B cell (primary cell): ENCODE measurements at regions not wholly inside any gene's neighbourhood (a gene's known extent, or its start where the extent isn't known, plus 50 kb on each side); places are given as distances from the start of the nearest gene placed in this dataset.

Experiments
- ATAC-seq: fragments of 200-7000 bp; cut with Tn5 transposase; one replicate; pipeline ENCODE4 v1.10.0; 2021; ENCODE audit warnings: low read depth, mild to moderate bottlenecking, moderate number of reproducible peaks, moderate library complexity
- CTCF ChIA-PET: fragments of 350-600 bp; sonication (Branson Sonifier 250); formaldehyde crosslinking; loops from one replicate; lab custom pipeline; 2021; ENCODE audit warnings: antibody characterized with exemption, inconsistent platforms; lab: Charles Lee
- POLR2A ChIA-PET: fragments of 350-600 bp; sonication (Branson Sonifier 250); formaldehyde crosslinking; loops from one replicate; lab custom pipeline; 2021; ENCODE audit warnings: antibody characterized with exemption; lab: Charles Lee
- DNase-seq: peaks from one replicate; pipeline ENCODE4 v3.0.0; 2013
- H2AFZ ChIP-seq: 2 replicates; pipeline ENCODE4 v1.6.1; 2012; ENCODE audit warnings: mild to moderate bottlenecking, low read depth, low read length; ENCODE audit not compliant: insufficient read depth, poor library complexity, severe bottlenecking
- H3K27ac ChIP-seq, 2 donors: 1 replicate in 1 of 2; 2 replicates in 1 of 2; pipeline ENCODE4 v1.5.1; 2012 to 2013; ENCODE audit warnings: low read length in 2 of 2, mild to moderate bottlenecking in 2 of 2, moderate library complexity in 1 of 2
- H3K27me3 ChIP-seq, 4 experiments: fragments of 200-600 bp in 1 of 4; sonication (generic) in 1 of 4; replicated peaks in 1 of 4; 1 replicate in 2 of 4; 2 replicates in 2 of 4; pipeline versions ENCODE4 v1.6.1 to v1.7.0; 2013 to 2016; ENCODE audit warnings: low read length in 3 of 4, mild to moderate bottlenecking in 2 of 4, mixed read lengths in 1 of 4, moderate library complexity in 1 of 4; ENCODE audit not compliant: insufficient read depth in 4 of 4, control insufficient read depth in 3 of 4; ENCODE audit errors: control extremely low read depth in 1 of 4
- H3K36me3 ChIP-seq, 2 experiments: replicated peaks in 1 of 2; 1 replicate in 1 of 2; 2 replicates in 1 of 2; pipeline versions ENCODE4 v1.6.1 to v1.7.1; 2013; ENCODE audit warnings: low read length in 1 of 2; ENCODE audit not compliant: insufficient read depth in 2 of 2, control insufficient read depth in 1 of 2; ENCODE audit errors: control extremely low read depth in 1 of 2, extremely low read depth in 1 of 2
- H3K4me1 ChIP-seq, 2 donors: fragments of 200-600 bp in 1 of 2; sonication (generic) in 1 of 2; 1 replicate in 1 of 2; 2 replicates in 1 of 2; pipeline versions ENCODE4 v1.5.1 to v1.6.1; 2013 to 2017; ENCODE audit warnings: low read length in 2 of 2; ENCODE audit not compliant: control insufficient read depth in 2 of 2, insufficient read depth in 2 of 2
- H3K4me2 ChIP-seq: replicated peaks from 2 replicates; pipeline ENCODE3; 2012; ENCODE audit warnings: mild to moderate bottlenecking, low read depth, low read length; ENCODE audit not compliant: poor library complexity, severe bottlenecking
- H3K4me3 ChIP-seq, 5 experiments: fragments of 200-600 bp in 1 of 5; sonication (generic) in 1 of 5; 1 replicate in 3 of 5; 2 replicates in 2 of 5; pipeline versions ENCODE4 v1.5.1 to v1.7.0; 2011 to 2016; ENCODE audit warnings: low read length in 4 of 5, mild to moderate bottlenecking in 4 of 5, low read depth in 2 of 5, control low read depth in 1 of 5, moderate library complexity in 1 of 5; ENCODE audit not compliant: insufficient read depth in 1 of 5; ENCODE audit errors: control extremely low read depth in 1 of 5, extremely low read depth in 1 of 5
- H3K79me2 ChIP-seq: fragments of 200-600 bp; sonication (generic); one replicate; pipeline ENCODE4 v1.6.0; 2016; ENCODE audit warnings: low read length; ENCODE audit not compliant: control insufficient read depth, insufficient read depth
- H3K9ac ChIP-seq: fragments of 200-600 bp; sonication (generic); 2 replicates; pipeline ENCODE4 v1.6.1; 2017; ENCODE audit warnings: mild to moderate bottlenecking, low read length, moderate library complexity
- H3K9me3 ChIP-seq, 3 donors: one replicate each; pipeline versions ENCODE4 v1.6.1 to v1.7.1; 2013; ENCODE audit warnings: low read length in 2 of 3; ENCODE audit not compliant: control insufficient read depth in 2 of 3, insufficient read depth in 1 of 3; ENCODE audit errors: control extremely low read depth in 1 of 3
- H4K20me1 ChIP-seq: 2 replicates; pipeline ENCODE4 v1.6.0; 2012; ENCODE audit warnings: mild to moderate bottlenecking, low read length; ENCODE audit not compliant: insufficient read depth, control insufficient read depth, poor library complexity, severe bottlenecking
- H3K27ac Mint-ChIP-seq: one replicate; pipeline ENCODE4 v1.8.0; 2021; ENCODE audit warnings: mixed read lengths
- H3K27me3 Mint-ChIP-seq: one replicate; pipeline ENCODE4 v1.8.0; 2021; ENCODE audit warnings: mixed read lengths
- H3K4me1 Mint-ChIP-seq: one replicate; pipeline ENCODE4 v1.8.0; 2021; ENCODE audit warnings: mixed read lengths
- H3K4me3 Mint-ChIP-seq: one replicate; pipeline ENCODE4 v1.8.0; 2021; ENCODE audit warnings: mixed read lengths
- H3K9me3 Mint-ChIP-seq: one replicate; pipeline ENCODE4 v1.8.0; 2022; ENCODE audit warnings: mixed read lengths; ENCODE audit not compliant: insufficient read depth
- CTCF ChIP-seq: fragments of 200-600 bp; IDR thresholded peaks from one replicate; pipeline ENCODE4 v1.8.0; 2022; ENCODE audit warnings: antibody characterized with exemption, mild to moderate bottlenecking
- EZH2 ChIP-seq: IDR thresholded peaks from 2 replicates; pipeline ENCODE4 v1.6.1; 2012; ENCODE audit warnings: borderline replicate concordance, low read depth, mild to moderate bottlenecking, moderate library complexity, low read length; ENCODE audit not compliant: insufficient read depth, poor library complexity, severe bottlenecking
- WGBS: methylation state at CpG from one replicate; pipeline ENCODE4 v1.1.5; 2013; ENCODE audit warnings: missing lambda C conversion rate; ENCODE audit not compliant: insufficient coverage; 5-methylcytosine and 5-hydroxymethylcytosine counted together
- intact Hi-C: fragments of 100-400 bp; cut with micrococcal nuclease; formaldehyde crosslinking; loops from one replicate; pipeline ENCODE4 v1.10.0; 2022

DNA sequence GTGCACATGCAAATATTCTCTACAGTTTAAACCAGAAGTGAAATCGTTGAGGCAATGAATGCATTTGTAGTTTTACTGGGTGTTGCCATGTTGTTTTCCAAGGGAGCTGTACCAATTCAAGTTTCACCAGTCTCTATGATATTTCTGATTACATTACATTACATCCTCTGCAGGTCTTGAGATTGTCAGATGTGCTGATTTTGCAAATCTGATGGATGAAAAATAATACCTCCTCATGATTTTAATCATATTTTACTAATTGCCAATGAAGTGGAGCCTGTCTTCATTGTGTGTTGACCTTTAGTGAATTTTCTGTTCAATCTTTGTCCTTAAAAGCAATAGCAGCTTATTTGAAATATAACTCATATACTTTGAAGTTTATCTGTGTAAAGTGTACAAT is 282.4 kb downstream of the NR2F2 start:
- Mint-ChIP-seq H3K27ac (no peak overlapping the region), H3K4me3 (no peak overlapping the region), H3K27me3 (no peaks in the 10 kb centered on the region), H3K9me3 (peaks cover 2% of the 10 kb centered on the region), H3K4me1 (no peaks in the 10 kb centered on the region)
- POLR2A ChIA-PET = no interaction called here
- Histone ChIP-seq H2AFZ (no peak overlapping the region), H3K27ac (no peak overlapping the region), H3K4me3 (no peak overlapping the region), H3K4me2 (no peak overlapping the region), H4K20me1 (no peaks in the 10 kb centered on the region), H3K9ac (no peak overlapping the region), H3K36me3 (no peaks in the 10 kb centered on the region), H3K79me2 (no peaks in the 10 kb centered on the region), H3K27me3 (no peaks in the 10 kb centered on the region), H3K9me3 (peaks cover 0 to 4% (median 3%) of the 10 kb centered on the region in 3 donors), H3K4me1 (no peaks in the 10 kb centered on the region)
- no CpG with 5 or more reads among the region's 1 CpG for WGBS
- intact Hi-C loops = no loop called here
- TF ChIP-seq CTCF (no peak), EZH2 (no peak)
- no peak for DNase-seq
- CTCF ChIA-PET = no interaction called here
- ATAC-seq = no peak

DNA sequence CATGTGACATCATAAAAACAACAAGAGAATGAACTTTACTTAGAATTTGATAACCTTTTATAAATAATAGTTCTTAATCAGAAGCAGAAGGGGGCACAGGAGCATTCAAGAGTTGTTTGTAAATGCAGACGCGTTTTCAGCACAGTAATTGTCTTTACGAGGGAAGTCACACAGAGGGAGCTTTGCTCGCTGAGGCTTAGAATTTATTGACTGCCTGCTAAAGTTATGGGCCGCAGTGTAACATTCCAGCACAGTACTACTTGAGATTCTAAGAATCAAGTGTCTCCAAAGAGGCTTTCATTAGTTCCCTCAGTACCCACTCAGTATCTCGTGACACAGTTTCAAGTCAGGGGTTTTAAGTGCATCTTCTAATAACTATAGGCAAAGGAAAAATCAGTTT is 288.7 kb downstream of the NR2F2 start:
- WGBS = 37% methylated on average over 5 of the region's 6 CpGs
- H3K27me3 ChIP-seq = no peaks in the 10 kb centered on the region
- no peak overlapping the region for H3K4me3 ChIP-seq
- Mint-ChIP-seq H3K4me1 (no peaks in the 10 kb centered on the region), H3K27me3 (no peaks in the 10 kb centered on the region), H3K4me3 (no peak overlapping the region), H3K9me3 (no peaks in the 10 kb centered on the region), H3K27ac (no peak overlapping the region)
- no peak overlapping the region for H3K4me2 ChIP-seq
- POLR2A ChIA-PET = no interaction called here
- no peak overlapping the region for H3K9ac ChIP-seq
- CTCF ChIA-PET = no interaction called here
- H3K4me1 ChIP-seq = no peaks in the 10 kb centered on the region
- peaks cover 0 to 6% (median 0%) of the 10 kb centered on the region in 3 donors for H3K9me3 ChIP-seq
- TF ChIP-seq CTCF = no peak
- no peak for TF ChIP-seq EZH2
- DNase-seq (no peak), ATAC-seq (no peak)
- no peaks in the 10 kb centered on the region for H3K79me2 ChIP-seq
- H3K36me3 ChIP-seq = no peaks in the 10 kb centered on the region
- H3K27ac ChIP-seq = no peak overlapping the region
- H4K20me1 ChIP-seq = no peaks in the 10 kb centered on the region
- no peak overlapping the region for H2AFZ ChIP-seq
- intact Hi-C loops = no loop called here
